ENCODE measurements at regions not wholly inside any gene's neighbourhood (a gene's known extent, or its start where the extent isn't known, plus 50 kb on each side); places are given as distances from the start of the nearest gene placed in this dataset.

- no peak for DNase-seq (ENCODE audit: low read depth in 1 of 2, low spot score in 2 of 2)
- H3K4me3 ChIP-seq, result no peak overlapping the region
- H3K4me1 ChIP-seq (replicated peaks), result no peaks in the 10 kb centered on the region
Observed at GRCh38 chr3:79910337-79910736, 142.5 kb upstream of the ROBO1 start.

GRCh38 chr3:79906106-79906505 is 138.3 kb upstream of the ROBO1 start:
- Histone ChIP-seq H3K9me3 (replicated peaks) (no peaks in the 10 kb centered on the region), H3K4me1 (replicated peaks) (no peaks in the 10 kb centered on the region), H3K27ac (no peak overlapping the region), H3K4me3 (no peak overlapping the region), H3K36me3 (no peaks in the 10 kb centered on the region), H3K27me3 (replicated peaks) (no peaks in the 10 kb centered on the region)
- DNase-seq (ENCODE audit: low read depth in 1 of 2, low spot score in 2 of 2), result no peak

More at GRCh38 chr3:79910337-79910736, 142.5 kb upstream of the ROBO1 start:
- Histone ChIP-seq H3K27ac (no peak overlapping the region), H3K36me3 (no peaks in the 10 kb centered on the region), H3K27me3 (replicated peaks) (no peaks in the 10 kb centered on the region), H3K9me3 (replicated peaks) (no peaks in the 10 kb centered on the region)

- Histone ChIP-seq H3K27me3 (replicated peaks) (no peaks in the 10 kb centered on the region), H3K27ac (no peak overlapping the region), H3K36me3 (no peaks in the 10 kb centered on the region), H3K4me3 (no peak overlapping the region), H3K9me3 (replicated peaks) (no peaks in the 10 kb centered on the region), H3K4me1 (replicated peaks) (no peaks in the 10 kb centered on the region)
- no peak for DNase-seq (ENCODE audit: low read depth in 1 of 2, low spot score in 2 of 2)
Observed at GRCh38 chr3:79902151-79902550, 134.4 kb upstream of the ROBO1 start.

- DNase-seq (ENCODE audit: low read depth in 1 of 2, low spot score in 2 of 2), result no peak
- Histone ChIP-seq H3K27ac (no peak overlapping the region), H3K4me3 (no peak overlapping the region), H3K9me3 (replicated peaks) (no peaks in the 10 kb centered on the region), H3K27me3 (replicated peaks) (no peaks in the 10 kb centered on the region), H3K4me1 (replicated peaks) (no peaks in the 10 kb centered on the region), H3K36me3 (no peaks in the 10 kb centered on the region)
Observed at GRCh38 chr3:79898907-79899306, 131.1 kb upstream of the ROBO1 start.

GRCh38 chr3:79896086-79896485 is 128.3 kb upstream of the ROBO1 start:
- no peak overlapping the region for H3K27ac ChIP-seq

GRCh38 chr3:79887213-79887612 is 119.4 kb upstream of the ROBO1 start:
- Histone ChIP-seq H3K9me3 (replicated peaks) (no peaks in the 10 kb centered on the region), H3K27ac (no peak overlapping the region), H3K4me1 (replicated peaks) (no peaks in the 10 kb centered on the region), H3K4me3 (no peak overlapping the region), H3K27me3 (replicated peaks) (no peaks in the 10 kb centered on the region), H3K36me3 (no peaks in the 10 kb centered on the region)
- DNase-seq (ENCODE audit: low read depth in 1 of 2, low spot score in 2 of 2), result no peak

More at GRCh38 chr3:79896086-79896485, 128.3 kb upstream of the ROBO1 start:
- H3K9me3 ChIP-seq (replicated peaks), result no peaks in the 10 kb centered on the region
- no peaks in the 10 kb centered on the region for H3K36me3 ChIP-seq
- H3K4me1 ChIP-seq (replicated peaks), result no peaks in the 10 kb centered on the region
- no peak overlapping the region for H3K4me3 ChIP-seq
- no peak for DNase-seq (ENCODE audit: low read depth in 1 of 2, low spot score in 2 of 2)
- no peaks in the 10 kb centered on the region for H3K27me3 ChIP-seq (replicated peaks)

GRCh38 chr3:79886204-79886603 is 118.4 kb upstream of the ROBO1 start:
- Histone ChIP-seq H3K4me3 (no peak overlapping the region), H3K4me1 (replicated peaks) (no peaks in the 10 kb centered on the region), H3K27ac (no peak overlapping the region), H3K36me3 (no peaks in the 10 kb centered on the region), H3K27me3 (replicated peaks) (no peaks in the 10 kb centered on the region), H3K9me3 (replicated peaks) (no peaks in the 10 kb centered on the region)
- DNase-seq (ENCODE audit: low read depth in 1 of 2, low spot score in 2 of 2), result no peak

GRCh38 chr3:79885407-79885806 is 117.6 kb upstream of the ROBO1 start:
- no peak overlapping the region for H3K27ac ChIP-seq
- no peaks in the 10 kb centered on the region for H3K9me3 ChIP-seq (replicated peaks)
- no peak overlapping the region for H3K4me3 ChIP-seq
- DNase-seq (ENCODE audit: low read depth in 1 of 2, low spot score in 2 of 2), result no peak
- no peaks in the 10 kb centered on the region for H3K27me3 ChIP-seq (replicated peaks)
- H3K4me1 ChIP-seq (replicated peaks), result no peaks in the 10 kb centered on the region
- no peaks in the 10 kb centered on the region for H3K36me3 ChIP-seq

- H3K27me3 ChIP-seq (replicated peaks), result no peaks in the 10 kb centered on the region
- no peaks in the 10 kb centered on the region for H3K9me3 ChIP-seq (replicated peaks)
- no peak overlapping the region for H3K4me3 ChIP-seq
- no peak overlapping the region for H3K27ac ChIP-seq
- H3K36me3 ChIP-seq, result no peaks in the 10 kb centered on the region
- DNase-seq (ENCODE audit: low read depth in 1 of 2, low spot score in 2 of 2), result no peak
- no peaks in the 10 kb centered on the region for H3K4me1 ChIP-seq (replicated peaks)
Observed at GRCh38 chr3:79884354-79884753, 116.6 kb upstream of the ROBO1 start.

- Histone ChIP-seq H3K4me3 (no peak overlapping the region), H3K4me1 (replicated peaks) (no peaks in the 10 kb centered on the region), H3K9me3 (replicated peaks) (no peaks in the 10 kb centered on the region), H3K36me3 (no peaks in the 10 kb centered on the region), H3K27ac (no peak overlapping the region), H3K27me3 (replicated peaks) (no peaks in the 10 kb centered on the region)
- no peak for DNase-seq (ENCODE audit: low read depth in 1 of 2, low spot score in 2 of 2)
Observed at GRCh38 chr3:79881431-79881830, 113.6 kb upstream of the ROBO1 start.

- no peaks in the 10 kb centered on the region for H3K36me3 ChIP-seq
- no peak overlapping the region for H3K27ac ChIP-seq
- H3K4me3 ChIP-seq, result no peak overlapping the region
- no peaks in the 10 kb centered on the region for H3K4me1 ChIP-seq (replicated peaks)
- no peak for DNase-seq (ENCODE audit: low read depth in 1 of 2, low spot score in 2 of 2)
- no peaks in the 10 kb centered on the region for H3K9me3 ChIP-seq (replicated peaks)
- H3K27me3 ChIP-seq (replicated peaks), result no peaks in the 10 kb centered on the region
Observed at GRCh38 chr3:79878708-79879107, 110.9 kb upstream of the ROBO1 start.

GRCh38 chr3:79874646-79875045 is 106.8 kb upstream of the ROBO1 start:
- no peaks in the 10 kb centered on the region for H3K4me1 ChIP-seq (replicated peaks)
- DNase-seq (ENCODE audit: low read depth in 1 of 2, low spot score in 2 of 2), result no peak

GRCh38 chr3:79872483-79872882 is 104.7 kb upstream of the ROBO1 start:
- no peak overlapping the region for H3K27ac ChIP-seq
- DNase-seq (ENCODE audit: low read depth in 1 of 2, low spot score in 2 of 2), result no peak

More at GRCh38 chr3:79874646-79875045, 106.8 kb upstream of the ROBO1 start:
- H3K9me3 ChIP-seq (replicated peaks), result no peaks in the 10 kb centered on the region
- no peak overlapping the region for H3K4me3 ChIP-seq
- H3K27ac ChIP-seq, result no peak overlapping the region
- no peaks in the 10 kb centered on the region for H3K36me3 ChIP-seq
- no peaks in the 10 kb centered on the region for H3K27me3 ChIP-seq (replicated peaks)

GRCh38 chr3:79871656-79872055 is 103.9 kb upstream of the ROBO1 start:
- DNase-seq (ENCODE audit: low read depth in 1 of 2, low spot score in 2 of 2), result no peak
- Histone ChIP-seq H3K4me1 (replicated peaks) (no peaks in the 10 kb centered on the region), H3K27ac (no peak overlapping the region), H3K9me3 (replicated peaks) (no peaks in the 10 kb centered on the region), H3K36me3 (no peaks in the 10 kb centered on the region), H3K27me3 (replicated peaks) (no peaks in the 10 kb centered on the region), H3K4me3 (no peak overlapping the region)

More at GRCh38 chr3:79872483-79872882, 104.7 kb upstream of the ROBO1 start:
- no peaks in the 10 kb centered on the region for H3K27me3 ChIP-seq (replicated peaks)
- H3K36me3 ChIP-seq, result no peaks in the 10 kb centered on the region
- no peaks in the 10 kb centered on the region for H3K9me3 ChIP-seq (replicated peaks)
- no peaks in the 10 kb centered on the region for H3K4me1 ChIP-seq (replicated peaks)
- no peak overlapping the region for H3K4me3 ChIP-seq

- Histone ChIP-seq H3K27me3 (replicated peaks) (no peaks in the 10 kb centered on the region), H3K9me3 (replicated peaks) (no peaks in the 10 kb centered on the region)
- no peak for DNase-seq (ENCODE audit: low read depth in 1 of 2, low spot score in 2 of 2)
Observed at GRCh38 chr3:79870313-79870620, 102.5 kb upstream of the ROBO1 start.

More at GRCh38 chr3:79870313-79870620, 102.5 kb upstream of the ROBO1 start:
- Histone ChIP-seq H3K27ac (no peak overlapping the region), H3K36me3 (no peaks in the 10 kb centered on the region), H3K4me1 (replicated peaks) (no peaks in the 10 kb centered on the region), H3K4me3 (no peak overlapping the region)
